ENCODE measurements at regions not wholly inside any gene's neighbourhood (a gene's known extent, or its start where the extent isn't known, plus 50 kb on each side); places are given as distances from the start of the nearest gene placed in this dataset.

DNA sequence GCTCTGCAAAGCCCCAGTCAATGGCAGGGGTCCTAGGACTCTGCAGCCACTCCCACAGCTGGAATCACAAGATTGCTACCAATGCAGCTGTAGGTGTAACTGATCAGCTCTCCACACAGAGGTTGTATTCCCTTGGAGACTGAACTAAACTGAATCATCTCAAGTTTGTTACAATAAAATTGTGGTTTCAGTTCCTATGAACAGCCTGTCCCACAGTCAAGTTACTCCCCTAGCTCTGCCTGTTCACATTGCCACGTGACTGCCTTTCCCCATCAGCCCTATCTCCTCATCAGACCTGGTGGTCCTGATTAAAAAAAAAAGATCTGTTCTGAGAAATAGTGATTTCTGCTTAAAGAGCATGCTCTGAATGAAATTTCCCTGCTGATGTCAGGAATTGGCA is 287.9 kb upstream of the NBEA start:
- H3K27me3 Mint-ChIP-seq: no peaks in the 10 kb centered on the region
- DNase-seq (ENCODE audit: extremely low spot score, unreplicated experiment): no peak
- H3K4me3 Mint-ChIP-seq: no peak overlapping the region
- peaks cover 9% of the 10 kb centered on the region for H3K9me3 Mint-ChIP-seq
- peaks cover 7% of the 10 kb centered on the region for H3K4me1 Mint-ChIP-seq (ENCODE audit: unreplicated experiment)
- TF ChIP-seq, protein P1, sequence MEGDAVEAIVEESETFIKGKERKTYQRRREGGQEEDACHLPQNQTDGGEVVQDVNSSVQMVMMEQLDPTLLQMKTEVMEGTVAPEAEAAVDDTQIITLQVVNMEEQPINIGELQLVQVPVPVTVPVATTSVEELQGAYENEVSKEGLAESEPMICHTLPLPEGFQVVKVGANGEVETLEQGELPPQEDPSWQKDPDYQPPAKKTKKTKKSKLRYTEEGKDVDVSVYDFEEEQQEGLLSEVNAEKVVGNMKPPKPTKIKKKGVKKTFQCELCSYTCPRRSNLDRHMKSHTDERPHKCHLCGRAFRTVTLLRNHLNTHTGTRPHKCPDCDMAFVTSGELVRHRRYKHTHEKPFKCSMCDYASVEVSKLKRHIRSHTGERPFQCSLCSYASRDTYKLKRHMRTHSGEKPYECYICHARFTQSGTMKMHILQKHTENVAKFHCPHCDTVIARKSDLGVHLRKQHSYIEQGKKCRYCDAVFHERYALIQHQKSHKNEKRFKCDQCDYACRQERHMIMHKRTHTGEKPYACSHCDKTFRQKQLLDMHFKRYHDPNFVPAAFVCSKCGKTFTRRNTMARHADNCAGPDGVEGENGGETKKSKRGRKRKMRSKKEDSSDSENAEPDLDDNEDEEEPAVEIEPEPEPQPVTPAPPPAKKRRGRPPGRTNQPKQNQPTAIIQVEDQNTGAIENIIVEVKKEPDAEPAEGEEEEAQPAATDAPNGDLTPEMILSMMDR (conservative IDR thresholded peaks at IDR 0.05): no peak
- no peaks in the 10 kb centered on the region for H3K36me3 Mint-ChIP-seq
- H3K27ac Mint-ChIP-seq: no peak overlapping the region

DNA sequence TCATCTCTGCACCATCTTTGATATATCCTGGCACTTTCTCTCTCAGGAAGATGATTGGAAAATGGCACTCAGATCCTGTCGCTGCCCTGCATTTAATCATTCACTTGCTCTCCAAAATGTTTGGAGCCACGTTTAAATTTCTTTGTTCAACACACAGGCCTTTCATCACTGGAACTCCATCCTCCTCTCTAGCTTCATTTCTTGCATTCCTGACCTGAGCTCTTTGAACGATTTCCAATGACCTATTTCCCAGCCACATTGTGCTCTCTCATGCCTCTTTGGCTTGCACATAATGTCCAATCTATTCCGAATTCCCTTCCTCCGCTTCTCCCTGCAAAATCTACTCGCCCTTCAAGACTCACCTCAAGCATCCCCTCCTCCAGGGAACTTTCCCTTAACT is 287.4 kb upstream of the NBEA start:
- TF ChIP-seq, protein P1 (conservative IDR thresholded peaks at IDR 0.05): no peak
- H3K27ac Mint-ChIP-seq: no peak overlapping the region
- H3K4me1 Mint-ChIP-seq (ENCODE audit: unreplicated experiment): peaks cover 7% of the 10 kb centered on the region
- no peak for DNase-seq (ENCODE audit: extremely low spot score, unreplicated experiment)
- no peaks in the 10 kb centered on the region for H3K27me3 Mint-ChIP-seq
- no peak overlapping the region for H3K4me3 Mint-ChIP-seq
- no peaks in the 10 kb centered on the region for H3K36me3 Mint-ChIP-seq
- H3K9me3 Mint-ChIP-seq: peaks cover 9% of the 10 kb centered on the region

DNA sequence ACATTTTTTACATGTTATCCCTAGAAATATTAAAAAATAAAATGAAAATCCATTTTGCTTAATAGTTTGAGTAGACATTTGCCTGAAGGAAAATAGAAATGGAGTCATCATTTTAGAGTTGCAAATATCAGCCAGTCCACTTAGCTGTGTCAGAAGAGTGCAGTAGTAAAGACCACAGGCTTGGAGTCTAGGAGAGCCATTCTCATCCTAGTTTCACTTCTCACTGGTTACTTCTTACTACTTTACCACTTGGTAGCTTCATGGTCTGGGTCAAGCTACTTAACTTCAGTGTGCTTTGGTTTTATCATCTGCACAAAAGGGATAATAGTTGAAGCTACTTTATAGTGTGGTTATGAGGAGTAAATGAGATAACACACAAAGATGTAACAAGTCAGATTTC is 286.5 kb upstream of the NBEA start:
- Mint-ChIP-seq H3K9me3 (peaks cover 9% of the 10 kb centered on the region), H3K36me3 (no peaks in the 10 kb centered on the region), H3K4me3 (no peak overlapping the region), H3K27me3 (no peaks in the 10 kb centered on the region), H3K4me1 (ENCODE audit: unreplicated experiment) (peaks cover 7% of the 10 kb centered on the region), H3K27ac (no peak overlapping the region)
- no peak for DNase-seq (ENCODE audit: extremely low spot score, unreplicated experiment)
- TF ChIP-seq, protein P1 (conservative IDR thresholded peaks at IDR 0.05): no peak

DNA sequence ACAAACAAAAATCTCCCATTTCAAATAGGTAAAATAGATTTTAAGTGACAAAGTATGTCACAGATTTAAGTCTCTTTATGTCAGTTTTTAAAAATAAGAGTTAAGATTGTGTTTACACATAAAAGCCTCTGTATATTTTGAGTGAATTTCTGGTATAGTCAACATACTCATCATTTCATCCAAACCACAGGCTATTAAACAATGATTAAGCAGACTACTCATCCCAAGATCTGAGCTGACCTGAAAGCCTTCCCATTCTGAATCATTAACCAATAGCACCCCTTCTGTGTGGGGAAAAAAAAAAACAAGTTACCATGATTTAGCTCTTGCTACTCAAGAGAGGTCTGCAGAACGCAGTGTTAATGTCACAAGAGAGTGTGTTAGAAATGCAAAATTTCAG is 284.4 kb upstream of the NBEA start:
- H3K4me3 Mint-ChIP-seq: no peak overlapping the region
- H3K27me3 Mint-ChIP-seq: no peaks in the 10 kb centered on the region
- H3K27ac Mint-ChIP-seq: no peak overlapping the region
- H3K4me1 Mint-ChIP-seq (ENCODE audit: unreplicated experiment): peaks cover 7% of the 10 kb centered on the region
- H3K36me3 Mint-ChIP-seq: no peaks in the 10 kb centered on the region
- no peak for DNase-seq (ENCODE audit: extremely low spot score, unreplicated experiment)
- peaks cover 8% of the 10 kb centered on the region for H3K9me3 Mint-ChIP-seq
- TF ChIP-seq, protein P1 (conservative IDR thresholded peaks at IDR 0.05): no peak

DNA sequence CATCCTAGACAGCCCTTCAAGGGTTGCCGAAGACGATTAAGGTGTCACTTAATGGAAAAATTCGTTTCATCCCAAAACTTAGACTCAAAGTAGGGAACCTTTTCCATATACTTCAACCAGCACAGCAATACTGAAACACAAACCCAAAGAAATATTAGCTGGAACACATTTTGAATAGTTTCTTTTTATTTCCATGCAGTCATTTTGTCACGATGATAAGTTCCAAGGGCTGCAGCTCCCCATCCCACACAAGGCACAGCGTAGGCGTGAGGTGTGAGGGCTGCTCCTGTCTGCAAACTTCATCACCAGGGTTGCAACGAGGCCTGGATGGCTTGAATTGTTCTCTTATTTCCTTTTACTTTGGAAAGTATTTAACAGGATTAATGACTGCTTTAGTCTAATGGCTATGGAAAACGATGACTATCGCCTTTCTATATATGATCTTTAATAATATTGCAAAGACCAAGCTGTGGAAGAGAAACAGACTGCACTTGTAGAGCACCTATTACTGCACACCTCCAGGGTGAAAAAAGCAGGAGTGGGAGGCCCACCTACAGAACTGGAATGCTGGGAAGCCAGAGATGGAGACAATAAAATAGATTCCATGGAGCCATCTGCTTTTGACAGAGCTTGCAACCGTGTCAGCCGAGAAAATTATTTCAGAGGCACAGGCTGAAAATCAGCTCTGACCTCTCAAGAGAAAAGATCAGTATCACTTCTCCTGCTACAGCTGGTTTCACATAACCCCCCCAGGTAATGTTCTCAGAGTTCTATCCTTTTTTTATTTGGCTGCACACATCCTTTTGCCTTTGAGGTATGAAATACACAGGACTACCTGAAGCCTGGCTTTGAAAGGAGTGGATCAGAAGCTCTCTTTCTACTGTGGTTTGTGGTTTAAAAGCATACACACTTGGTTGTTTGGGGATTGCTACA is 274.5 kb upstream of the NBEA start:
- Mint-ChIP-seq H3K4me3 (no peak overlapping the region), H3K27ac (no peak overlapping the region), H3K27me3 (no peaks in the 10 kb centered on the region), H3K36me3 (no peaks in the 10 kb centered on the region), H3K4me1 (ENCODE audit: unreplicated experiment) (peaks cover 8% of the 10 kb centered on the region), H3K9me3 (peaks cover 6% of the 10 kb centered on the region)
- no peak for DNase-seq (ENCODE audit: extremely low spot score, unreplicated experiment)
- TF ChIP-seq, protein P1 (conservative IDR thresholded peaks at IDR 0.05): no peak
